OCI-LY3 (cell line): ENCODE measurements at regions not wholly inside any gene's neighbourhood (a gene's known extent, or its start where the extent isn't known, plus 50 kb on each side); places are given as distances from the start of the nearest gene placed in this dataset.

Source experiments
- CTCF ChIP-seq: fragments of 200-600, 300-600 bp; sonication (generic); IDR thresholded peaks from 2 replicates; pipeline ENCODE4 v1.5.1; 2014; ENCODE audit warnings: antibody characterized with exemption, low read length, low read depth
- EZH2phosphoT487 ChIP-seq: fragments of 200-600 bp; shearing (Covaris generic); IDR thresholded peaks from 2 replicates; pipeline ENCODE4 v1.6.1; 2018; ENCODE audit warnings: antibody characterized with exemption, mixed run types, low read depth

GRCh38 chr20:6925744-6926278 lies 158.3 kb downstream of the BMP2 start:
- TF ChIP-seq CTCF, result no peak
- no peak for TF ChIP-seq EZH2phosphoT487
